ENCODE measurements at regions not wholly inside any gene's neighbourhood (a gene's known extent, or its start where the extent isn't known, plus 50 kb on each side); places are given as distances from the start of the nearest gene placed in this dataset.

- no peak for DNase-seq (ENCODE audit: low read depth, low spot score)
Observed at GRCh38 chr9:28600226-28600625, 1026.9 kb upstream of the C9orf72 start.

- DNase-seq (ENCODE audit: low read depth, low spot score): no peak
Observed at GRCh38 chr9:28607843-28608242, 1034.6 kb upstream of the C9orf72 start.

- DNase-seq (ENCODE audit: low read depth, low spot score): no peak
Observed at GRCh38 chr9:28610339-28610738, 1037.1 kb upstream of the C9orf72 start.

GRCh38 chr9:28616310-28616709 lies 1043.0 kb upstream of the C9orf72 start:
- DNase-seq (ENCODE audit: low read depth, low spot score): no peak

GRCh38 chr9:28620011-28620410 lies 1046.7 kb upstream of the C9orf72 start:
- no peak for DNase-seq (ENCODE audit: low read depth, low spot score)

GRCh38 chr9:28620661-28621060 lies 1047.4 kb upstream of the C9orf72 start:
- no peak for DNase-seq (ENCODE audit: low read depth, low spot score)

GRCh38 chr9:28624771-28625170 lies 1051.5 kb upstream of the C9orf72 start:
- no peak for DNase-seq (ENCODE audit: low read depth, low spot score)

GRCh38 chr9:28628031-28628430 lies 1054.8 kb upstream of the C9orf72 start:
- DNase-seq (ENCODE audit: low read depth, low spot score): no peak

GRCh38 chr9:28648723-28649122 lies 1075.4 kb upstream of the C9orf72 start:
- DNase-seq (ENCODE audit: low read depth, low spot score): no peak

GRCh38 chr9:28650327-28650726 lies 1077.0 kb upstream of the C9orf72 start:
- no peak for DNase-seq (ENCODE audit: low read depth, low spot score)

GRCh38 chr9:28651050-28651722 lies 1077.9 kb upstream of the C9orf72 start:
- DNase-seq (ENCODE audit: low read depth, low spot score): no peak

GRCh38 chr9:28653216-28653615 lies 1079.9 kb upstream of the C9orf72 start:
- no peak for DNase-seq (ENCODE audit: low read depth, low spot score)

GRCh38 chr9:28656727-28657126 lies 1083.4 kb upstream of the C9orf72 start:
- no peak for DNase-seq (ENCODE audit: low read depth, low spot score)

GRCh38 chr9:28661853-28662252 lies 1088.6 kb upstream of the C9orf72 start:
- DNase-seq (ENCODE audit: low read depth, low spot score): no peak

- DNase-seq (ENCODE audit: low read depth, low spot score): no peak
Observed at GRCh38 chr9:28662675-28663074, 1089.4 kb upstream of the C9orf72 start.

- DNase-seq (ENCODE audit: low read depth, low spot score): no peak
Observed at GRCh38 chr9:28668158-28668557, 1094.9 kb upstream of the C9orf72 start.

- no peak for DNase-seq (ENCODE audit: low read depth, low spot score)
Observed at GRCh38 chr9:28671000-28671399, 1097.7 kb upstream of the C9orf72 start.

- DNase-seq (ENCODE audit: low read depth, low spot score): no peak
Observed at GRCh38 chr9:28678097-28678496, 1104.8 kb upstream of the C9orf72 start.

GRCh38 chr9:28688172-28688571 lies 1114.9 kb upstream of the C9orf72 start:
- no peak for DNase-seq (ENCODE audit: low read depth, low spot score)

- no peak for DNase-seq (ENCODE audit: low read depth, low spot score)
Observed at GRCh38 chr9:28692012-28692411, 1118.7 kb upstream of the C9orf72 start.

- no peak for DNase-seq (ENCODE audit: low read depth, low spot score)
Observed at GRCh38 chr9:28696960-28697359, 1123.7 kb upstream of the C9orf72 start.

GRCh38 chr9:28699632-28700031 lies 1126.4 kb upstream of the C9orf72 start:
- no peak for DNase-seq (ENCODE audit: low read depth, low spot score)

- DNase-seq (ENCODE audit: low read depth, low spot score): no peak
Observed at GRCh38 chr9:28707616-28708015, 1134.3 kb upstream of the C9orf72 start.

- no peak for DNase-seq (ENCODE audit: low read depth, low spot score)
Observed at GRCh38 chr9:28714188-28714587, 1140.9 kb upstream of the C9orf72 start.
